Keratinocyte (primary cell): ENCODE measurements at regions not wholly inside any gene's neighbourhood (a gene's known extent, or its start where the extent isn't known, plus 50 kb on each side); places are given as distances from the start of the nearest gene placed in this dataset.

Experiments
- DNase-seq: peaks from one replicate; pipeline ENCODE4 v3.0.0-alpha.2; 2011; ENCODE audit warnings: low read depth, missing footprints, low spot score
- FAIRE-seq: peaks from 2 replicates; lab custom pipeline; 2011; peaks lifted over from hg19 to GRCh38; lab: Jason Lieb, UNC
- H2AFZ ChIP-seq: 2 replicates; pipeline ENCODE4 v1.6.0; 2012; ENCODE audit warnings: low read length, control low read depth, inconsistent platforms; ENCODE audit not compliant: control insufficient read depth
- H3K27ac ChIP-seq: 2 replicates; pipeline ENCODE4 v1.5.1; 2011; ENCODE audit warnings: low read length; ENCODE audit not compliant: control insufficient read depth, insufficient read depth
- H3K27me3 ChIP-seq: 3 replicates; pipeline ENCODE4 v1.6.0; 2011; ENCODE audit warnings: low read length; ENCODE audit not compliant: control insufficient read depth, insufficient read depth; ENCODE audit errors: extremely low read depth
- H3K36me3 ChIP-seq, 2 experiments: 2 replicates in 1 of 2; 3 replicates in 1 of 2; pipeline ENCODE4 v1.5.1; 2011; ENCODE audit warnings: low read length in 2 of 2, mild to moderate bottlenecking in 1 of 2; ENCODE audit not compliant: control insufficient read depth in 2 of 2, insufficient read depth in 2 of 2; ENCODE audit errors: extremely low read depth in 1 of 2
- H3K4me1 ChIP-seq: 3 replicates; pipeline ENCODE4 v1.5.1; 2011; ENCODE audit warnings: low read length; ENCODE audit not compliant: control insufficient read depth, insufficient read depth; ENCODE audit errors: extremely low read depth
- H3K4me2 ChIP-seq: 3 replicates; pipeline ENCODE4 v1.6.0; 2011; ENCODE audit warnings: low read depth, low read length; ENCODE audit not compliant: control insufficient read depth, insufficient read depth; ENCODE audit errors: extremely low read depth
- H3K4me3 ChIP-seq, 3 experiments: fragments of 200-600 bp in 1 of 3; sonication (generic) in 1 of 3; 2 replicates in 2 of 3; 3 replicates in 1 of 3; pipeline ENCODE4 v1.5.1; 2011 to 2016; ENCODE audit warnings: low read length in 3 of 3, mild to moderate bottlenecking in 3 of 3, control low read depth in 2 of 3, inconsistent platforms in 1 of 3, low read depth in 1 of 3, mixed read lengths in 1 of 3, mixed run types in 1 of 3, moderate library complexity in 1 of 3; ENCODE audit not compliant: control insufficient read depth in 2 of 3, insufficient read depth in 2 of 3; ENCODE audit errors: extremely low read depth in 1 of 3
- H3K79me2 ChIP-seq: 2 replicates; pipeline ENCODE4 v1.6.0; 2012; ENCODE audit warnings: low read length; ENCODE audit not compliant: control insufficient read depth, insufficient read depth
- H3K9ac ChIP-seq: 3 replicates; pipeline ENCODE4 v1.6.0; 2011; ENCODE audit warnings: low read length; ENCODE audit not compliant: control insufficient read depth, insufficient read depth; ENCODE audit errors: extremely low read depth
- H3K9me1 ChIP-seq: 3 replicates; pipeline ENCODE4 v1.6.0; 2011; ENCODE audit warnings: low read length; ENCODE audit not compliant: control insufficient read depth, insufficient read depth; ENCODE audit errors: extremely low read depth
- H3K9me3 ChIP-seq: 2 replicates; pipeline ENCODE4 v1.5.1; 2012; ENCODE audit warnings: low read depth, low read length; ENCODE audit not compliant: control insufficient read depth
- H4K20me1 ChIP-seq: 3 replicates; pipeline ENCODE4 v1.6.0; 2011; ENCODE audit warnings: low read length; ENCODE audit not compliant: control insufficient read depth, insufficient read depth; ENCODE audit errors: extremely low read depth
- EZH2 ChIP-seq: IDR thresholded peaks from one replicate; pipeline ENCODE4 v1.6.1; 2012; ENCODE audit warnings: inconsistent platforms, mild to moderate bottlenecking, low read length, moderate library complexity
- dilution Hi-C: fragments of 300-500 bp; cut with MboI; formaldehyde crosslinking; loops from one replicate; pipeline ENCODE4 v1.7.0; 2020; ENCODE audit warnings: low sequenced_read_pairs; ENCODE audit not compliant: extremely low pct_ligation_motif_present
- TF ChIP-seq, protein P1 (sequence below), 3 experiments: IDR thresholded peaks in 1 of 3; conservative IDR thresholded peaks in 1 of 3; optimal IDR thresholded peaks in 1 of 3; 2 replicates in 2 of 3; 3 replicates in 1 of 3; pipeline versions ENCODE3 to v1.5.1; 2011; ENCODE audit warnings: low read length in 3 of 3, mild to moderate bottlenecking in 3 of 3, moderate library complexity in 2 of 3, control low read depth in 1 of 3, inconsistent platforms in 1 of 3; ENCODE audit not compliant: insufficient read depth in 2 of 3; ENCODE audit errors: extremely low read depth in 1 of 3

DNA sequence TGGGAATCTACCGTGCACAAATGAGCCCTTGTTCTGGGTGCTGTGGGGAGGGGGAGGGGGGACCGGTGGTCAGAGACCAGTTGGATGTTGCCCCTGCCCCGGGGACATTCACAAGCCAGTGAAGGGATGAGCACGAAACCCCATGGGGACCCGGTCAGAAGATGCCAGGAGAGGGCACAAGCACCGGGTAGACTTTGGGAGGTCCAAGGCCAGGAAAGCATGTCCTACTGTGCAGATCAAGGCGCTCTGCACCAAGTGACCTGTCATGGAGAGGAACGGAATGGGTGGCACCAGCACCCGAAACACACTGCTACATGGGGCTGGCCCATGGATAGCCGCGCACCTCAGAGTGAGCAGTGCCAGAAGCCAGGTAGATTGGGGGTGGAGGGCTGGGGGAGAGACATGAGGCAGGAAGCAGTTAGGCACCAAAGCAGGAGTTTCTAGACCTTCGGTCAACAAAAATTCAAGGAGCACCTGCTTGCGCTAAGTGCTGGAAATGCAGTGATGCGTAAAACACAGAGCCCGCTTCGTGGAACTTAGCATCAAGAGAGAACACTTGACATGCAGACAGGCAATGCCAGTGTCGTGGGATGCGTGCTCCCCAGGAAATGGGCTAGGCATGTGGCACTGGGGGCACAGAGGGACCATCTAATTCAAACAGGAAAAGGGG is 99.1 kb downstream of the CPN2 start:
- H3K79me2 ChIP-seq, result no peaks in the 10 kb centered on the region
- no peaks in the 10 kb centered on the region for H4K20me1 ChIP-seq
- TF ChIP-seq EZH2, result no peak
- TF ChIP-seq, protein P1, sequence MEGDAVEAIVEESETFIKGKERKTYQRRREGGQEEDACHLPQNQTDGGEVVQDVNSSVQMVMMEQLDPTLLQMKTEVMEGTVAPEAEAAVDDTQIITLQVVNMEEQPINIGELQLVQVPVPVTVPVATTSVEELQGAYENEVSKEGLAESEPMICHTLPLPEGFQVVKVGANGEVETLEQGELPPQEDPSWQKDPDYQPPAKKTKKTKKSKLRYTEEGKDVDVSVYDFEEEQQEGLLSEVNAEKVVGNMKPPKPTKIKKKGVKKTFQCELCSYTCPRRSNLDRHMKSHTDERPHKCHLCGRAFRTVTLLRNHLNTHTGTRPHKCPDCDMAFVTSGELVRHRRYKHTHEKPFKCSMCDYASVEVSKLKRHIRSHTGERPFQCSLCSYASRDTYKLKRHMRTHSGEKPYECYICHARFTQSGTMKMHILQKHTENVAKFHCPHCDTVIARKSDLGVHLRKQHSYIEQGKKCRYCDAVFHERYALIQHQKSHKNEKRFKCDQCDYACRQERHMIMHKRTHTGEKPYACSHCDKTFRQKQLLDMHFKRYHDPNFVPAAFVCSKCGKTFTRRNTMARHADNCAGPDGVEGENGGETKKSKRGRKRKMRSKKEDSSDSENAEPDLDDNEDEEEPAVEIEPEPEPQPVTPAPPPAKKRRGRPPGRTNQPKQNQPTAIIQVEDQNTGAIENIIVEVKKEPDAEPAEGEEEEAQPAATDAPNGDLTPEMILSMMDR (optimal IDR thresholded peaks at IDR 0.05 in 1 of 3, IDR thresholded peaks at IDR 0.05 in 1 of 3, conservative IDR thresholded peaks at IDR 0.05 in 1 of 3; ENCODE audit: extremely low read depth in 1 of 3, insufficient read depth in 2 of 3, low read length in 3 of 3), result no peak
- no peak overlapping the region for H2AFZ ChIP-seq
- H3K27ac ChIP-seq, result no peak overlapping the region
- no peaks in the 10 kb centered on the region for H3K9me3 ChIP-seq
- FAIRE-seq, result no peak
- H3K9ac ChIP-seq, result no peak overlapping the region
- no peaks in the 10 kb centered on the region for H3K36me3 ChIP-seq
- H3K4me2 ChIP-seq, result no peak overlapping the region
- peaks cover 53% of the 10 kb centered on the region for H3K27me3 ChIP-seq
- dilution Hi-C loops, result no loop called here
- no peaks in the 10 kb centered on the region for H3K4me1 ChIP-seq
- H3K4me3 ChIP-seq, result no peak overlapping the region
- no peak for DNase-seq
- H3K9me1 ChIP-seq, result peaks cover 2% of the 10 kb centered on the region

- no peak for FAIRE-seq
Measured at GRCh38 chr3:194253270-194253669, 97.9 kb downstream of the CPN2 start.

More at GRCh38 chr3:194253270-194253669, 97.9 kb downstream of the CPN2 start:
- no peak for DNase-seq
- no peak for TF ChIP-seq EZH2
- TF ChIP-seq, protein P1 (optimal IDR thresholded peaks at IDR 0.05 in 1 of 3, IDR thresholded peaks at IDR 0.05 in 1 of 3, conservative IDR thresholded peaks at IDR 0.05 in 1 of 3; ENCODE audit: extremely low read depth in 1 of 3, insufficient read depth in 2 of 3, low read length in 3 of 3), result no peak
- no peaks in the 10 kb centered on the region for H3K4me1 ChIP-seq
- no peak overlapping the region for H3K9ac ChIP-seq
- dilution Hi-C loops, result no loop called here
- H4K20me1 ChIP-seq, result no peaks in the 10 kb centered on the region
- H3K4me3 ChIP-seq, result no peak overlapping the region
- peaks cover 2% of the 10 kb centered on the region for H3K9me1 ChIP-seq
- H3K9me3 ChIP-seq, result peaks cover 4% of the 10 kb centered on the region
- H3K4me2 ChIP-seq, result no peak overlapping the region
- no peaks in the 10 kb centered on the region for H3K36me3 ChIP-seq
- no peaks in the 10 kb centered on the region for H3K79me2 ChIP-seq
- H3K27ac ChIP-seq, result no peak overlapping the region
- H3K27me3 ChIP-seq, result peaks cover 47% of the 10 kb centered on the region
- H2AFZ ChIP-seq, result no peak overlapping the region
